ENCODE measurements at regions not wholly inside any gene's neighbourhood (a gene's known extent, or its start where the extent isn't known, plus 50 kb on each side); places are given as distances from the start of the nearest gene placed in this dataset.

DNA sequence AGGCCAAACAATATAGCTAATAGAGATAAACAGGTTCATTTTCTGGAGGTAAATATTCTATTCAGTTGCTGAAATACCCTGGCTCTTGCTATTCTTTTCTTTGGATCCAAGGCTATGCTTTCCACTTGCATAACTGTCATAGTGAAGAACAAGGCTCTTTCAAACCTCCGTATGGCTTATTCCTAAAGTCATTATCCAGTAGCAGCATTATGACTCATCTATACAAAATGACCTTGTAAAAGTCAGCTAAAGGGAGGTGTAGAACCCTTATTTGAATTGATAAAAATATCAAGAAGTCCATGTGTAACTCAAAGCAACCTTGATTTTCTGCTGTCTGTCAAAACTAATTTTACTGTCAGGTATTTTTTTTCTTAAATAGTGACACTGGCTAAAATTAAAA, 447.8 kb downstream of the PLK2 start:
- TF ChIP-seq, protein P1, sequence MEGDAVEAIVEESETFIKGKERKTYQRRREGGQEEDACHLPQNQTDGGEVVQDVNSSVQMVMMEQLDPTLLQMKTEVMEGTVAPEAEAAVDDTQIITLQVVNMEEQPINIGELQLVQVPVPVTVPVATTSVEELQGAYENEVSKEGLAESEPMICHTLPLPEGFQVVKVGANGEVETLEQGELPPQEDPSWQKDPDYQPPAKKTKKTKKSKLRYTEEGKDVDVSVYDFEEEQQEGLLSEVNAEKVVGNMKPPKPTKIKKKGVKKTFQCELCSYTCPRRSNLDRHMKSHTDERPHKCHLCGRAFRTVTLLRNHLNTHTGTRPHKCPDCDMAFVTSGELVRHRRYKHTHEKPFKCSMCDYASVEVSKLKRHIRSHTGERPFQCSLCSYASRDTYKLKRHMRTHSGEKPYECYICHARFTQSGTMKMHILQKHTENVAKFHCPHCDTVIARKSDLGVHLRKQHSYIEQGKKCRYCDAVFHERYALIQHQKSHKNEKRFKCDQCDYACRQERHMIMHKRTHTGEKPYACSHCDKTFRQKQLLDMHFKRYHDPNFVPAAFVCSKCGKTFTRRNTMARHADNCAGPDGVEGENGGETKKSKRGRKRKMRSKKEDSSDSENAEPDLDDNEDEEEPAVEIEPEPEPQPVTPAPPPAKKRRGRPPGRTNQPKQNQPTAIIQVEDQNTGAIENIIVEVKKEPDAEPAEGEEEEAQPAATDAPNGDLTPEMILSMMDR (IDR thresholded peaks at IDR 0.05) = no peak
- TF ChIP-seq EZH2 (IDR thresholded peaks at IDR 0.05; ENCODE audit: borderline replicate concordance, insufficient read depth, low read depth, low read length, poor library complexity, severe bottlenecking) = no peak
